Neural cell (in vitro differentiated cells): ENCODE measurements at regions not wholly inside any gene's neighbourhood (a gene's known extent, or its start where the extent isn't known, plus 50 kb on each side); places are given as distances from the start of the nearest gene placed in this dataset.

Experiments used
- H2AFZ ChIP-seq: fragments of 200-600, 300-800 bp; sonication (generic), shearing (Covaris generic); 2 replicates; pipeline ENCODE4 v1.6.0; 2014; ENCODE audit warnings: low read depth, mild to moderate bottlenecking, antibody characterized with exemption, low read length, moderate library complexity
- H3F3A ChIP-seq: fragments of 200-600 bp; shearing (Covaris generic); 2 replicates; pipeline ENCODE4 v1.6.1; 2016; ENCODE audit warnings: mild to moderate bottlenecking, moderate library complexity, mixed read lengths, antibody characterized with exemption, low read length; ENCODE audit not compliant: insufficient read depth, poor library complexity, severe bottlenecking
- H3K27ac ChIP-seq: fragments of 200-600, 300-800 bp; sonication (generic), shearing (Covaris generic); 2 replicates; pipeline ENCODE4 v1.5.1; 2014; ENCODE audit warnings: mild to moderate bottlenecking, low read length, moderate library complexity
- H3K27me3 ChIP-seq: fragments of 300-800, 200-600 bp; sonication (generic), shearing (Covaris generic); 2 replicates; pipeline ENCODE4 v1.6.0; 2014; ENCODE audit warnings: mild to moderate bottlenecking, low read depth, low read length, moderate library complexity; ENCODE audit not compliant: insufficient read depth
- H3K36me3 ChIP-seq: fragments of 300-800, 200-600 bp; sonication (generic), shearing (Covaris generic); 2 replicates; pipeline ENCODE4 v1.5.1; 2014; ENCODE audit warnings: mild to moderate bottlenecking, antibody characterized with exemption, low read length, moderate library complexity; ENCODE audit not compliant: insufficient read depth
- H3K4me2 ChIP-seq: fragments of 300-800, 200-600 bp; sonication (generic), shearing (Covaris generic); 2 replicates; pipeline ENCODE4 v1.6.0; 2014; ENCODE audit warnings: mild to moderate bottlenecking, low read length
- H3K4me3 ChIP-seq: fragments of 300-800, 200-600 bp; sonication (generic), shearing (Covaris generic); 2 replicates; pipeline ENCODE4 v1.5.1; 2014; ENCODE audit warnings: mild to moderate bottlenecking, low read length, moderate library complexity
- H3K79me2 ChIP-seq: fragments of 200-600 bp; shearing (Covaris generic); replicated peaks from 2 replicates; pipeline ENCODE4 v1.6.0; 2014; ENCODE audit warnings: mild to moderate bottlenecking, low read length, moderate library complexity; ENCODE audit not compliant: insufficient read depth
- H3K9ac ChIP-seq: fragments of 300-800, 200-600 bp; sonication (generic), shearing (Covaris generic); 2 replicates; pipeline ENCODE4 v1.6.1; 2016; ENCODE audit warnings: mild to moderate bottlenecking, low read length, mixed read lengths
- H3K9me2 ChIP-seq: fragments of 200-600 bp; shearing (Covaris generic); 2 replicates; pipeline ENCODE4 v1.6.1; 2016; ENCODE audit warnings: mild to moderate bottlenecking, low read length, mixed read lengths; ENCODE audit not compliant: insufficient read depth
- H3K9me3 ChIP-seq: fragments of 200-600, 300-800 bp; sonication (generic), shearing (Covaris generic); 2 replicates; pipeline ENCODE4 v1.6.1; 2016; ENCODE audit warnings: mild to moderate bottlenecking, mixed run types, low read length, moderate library complexity, mixed read lengths
- H4K20me1 ChIP-seq: fragments of 200-600 bp; shearing (Covaris generic); 2 replicates; pipeline ENCODE4 v1.6.1; 2016; ENCODE audit warnings: mild to moderate bottlenecking, mixed run types; ENCODE audit not compliant: insufficient read depth
- CTCF ChIP-seq: fragments of 450-650 bp; IDR thresholded peaks from 2 replicates; pipeline ENCODE4 v1.5.1; 2014; ENCODE audit warnings: antibody characterized with exemption, mild to moderate bottlenecking, moderate library complexity; ENCODE audit not compliant: poor library complexity, severe bottlenecking
- EP300 ChIP-seq: fragments of 450-650 bp; conservative IDR thresholded peaks from 2 replicates; pipeline ENCODE4 v1.6.1; 2014; ENCODE audit warnings: antibody characterized with exemption, mild to moderate bottlenecking, moderate library complexity; ENCODE audit not compliant: poor library complexity, severe bottlenecking
- EZH2 ChIP-seq: fragments of 200-600, 300-800 bp; shearing (Covaris generic), sonication (generic); IDR thresholded peaks from 2 replicates; pipeline ENCODE4 v1.6.1; 2014; ENCODE audit warnings: antibody characterized with exemption, low read length, borderline replicate concordance, mild to moderate bottlenecking; ENCODE audit not compliant: insufficient read depth, poor library complexity, severe bottlenecking
- MXI1 ChIP-seq: fragments of 450-650 bp; conservative IDR thresholded peaks from 2 replicates; pipeline ENCODE4 v1.6.1; 2014; ENCODE audit warnings: antibody characterized with exemption, mild to moderate bottlenecking; ENCODE audit not compliant: poor library complexity, severe bottlenecking
- POLR2AphosphoS5 ChIP-seq: IDR thresholded peaks from 2 replicates; pipeline ENCODE4 v1.6.1; 2012
- RAD21 ChIP-seq: fragments of 450-650 bp; conservative IDR thresholded peaks from 2 replicates; pipeline ENCODE4 v1.6.1; 2014; ENCODE audit warnings: antibody characterized with exemption, mild to moderate bottlenecking, moderate library complexity
- REST ChIP-seq: IDR thresholded peaks from 2 replicates; pipeline ENCODE4 v1.6.1; 2012; ENCODE audit warnings: borderline replicate concordance
- SMC3 ChIP-seq: fragments of 450-650 bp; conservative IDR thresholded peaks from 2 replicates; pipeline ENCODE4 v1.6.1; 2014; ENCODE audit warnings: antibody characterized with exemption, mild to moderate bottlenecking, moderate library complexity; ENCODE audit not compliant: poor library complexity
- TAF1 ChIP-seq: IDR thresholded peaks from 2 replicates; pipeline ENCODE4 v1.6.1; 2012; ENCODE audit warnings: low read depth

GRCh38 chr5:160960592-160960991 is 108.6 kb upstream of the ATP10B start:
- H3K27me3 ChIP-seq, result no peaks in the 10 kb centered on the region
- H3K79me2 ChIP-seq, result no peaks in the 10 kb centered on the region
- H3K4me3 ChIP-seq, result no peak overlapping the region
- H3K9me3 ChIP-seq, result no peaks in the 10 kb centered on the region
- no peak overlapping the region for H3K4me2 ChIP-seq
- no peaks in the 10 kb centered on the region for H3K36me3 ChIP-seq
- no peak overlapping the region for H2AFZ ChIP-seq
- H3F3A ChIP-seq, result no peaks in the 10 kb centered on the region
- no peaks in the 10 kb centered on the region for H3K9me2 ChIP-seq
- no peak overlapping the region for H3K9ac ChIP-seq
- no peaks in the 10 kb centered on the region for H4K20me1 ChIP-seq
- TF ChIP-seq TAF1 (no peak), CTCF (no peak), REST (no peak), POLR2AphosphoS5 (no peak)
- no peak overlapping the region for H3K27ac ChIP-seq

- H3K4me3 ChIP-seq, result no peak overlapping the region
- H3K27ac ChIP-seq, result no peak overlapping the region
- no peaks in the 10 kb centered on the region for H4K20me1 ChIP-seq
- no peaks in the 10 kb centered on the region for H3K9me2 ChIP-seq
- no peak overlapping the region for H2AFZ ChIP-seq
- H3K9ac ChIP-seq, result no peak overlapping the region
- no peaks in the 10 kb centered on the region for H3K27me3 ChIP-seq
- no peaks in the 10 kb centered on the region for H3K79me2 ChIP-seq
- H3K4me2 ChIP-seq, result no peak overlapping the region
- no peaks in the 10 kb centered on the region for H3F3A ChIP-seq
- no peak for TF ChIP-seq EZH2
- no peak for TF ChIP-seq TAF1
- no peak for TF ChIP-seq SMC3
- no peak for TF ChIP-seq POLR2AphosphoS5
- TF ChIP-seq REST, result no peak
- TF ChIP-seq CTCF, result no peak
- TF ChIP-seq MXI1, result no peak
- TF ChIP-seq RAD21, result no peak
- TF ChIP-seq EP300, result no peak
- no peaks in the 10 kb centered on the region for H3K36me3 ChIP-seq
- H3K9me3 ChIP-seq, result no peaks in the 10 kb centered on the region
These were observed 107.8 kb upstream of the ATP10B start for GRCh38 chr5:160959804-160960203.
